Trophoblast cell (in vitro differentiated cells and primary cell): ENCODE measurements at regions not wholly inside any gene's neighbourhood (a gene's known extent, or its start where the extent isn't known, plus 50 kb on each side); places are given as distances from the start of the nearest gene placed in this dataset.
A peak's percentile ranks its signal among the peaks of the same experiment; 100 is the strongest.

Experiments
- DNase-seq, 2 donors: peaks; one replicate each; pipeline ENCODE4 v3.0.0-alpha.2; 2016
- H2AFZ ChIP-seq: 2 replicates; pipeline ENCODE4 v1.6.1; 2013; ENCODE audit warnings: low read length, moderate library complexity, mild to moderate bottlenecking; ENCODE audit not compliant: insufficient read depth, poor library complexity
- H2AK5ac ChIP-seq: 2 replicates; pipeline ENCODE4 v1.6.1; 2013; ENCODE audit warnings: mild to moderate bottlenecking, low read length
- H2BK120ac ChIP-seq: 2 replicates; pipeline ENCODE4 v1.6.1; 2013; ENCODE audit warnings: low read length, mild to moderate bottlenecking, moderate library complexity; ENCODE audit not compliant: insufficient read depth, poor library complexity
- H2BK12ac ChIP-seq: 2 replicates; pipeline ENCODE4 v1.6.1; 2013; ENCODE audit warnings: mild to moderate bottlenecking, low read length, moderate library complexity
- H2BK5ac ChIP-seq: 2 replicates; pipeline ENCODE4 v1.6.1; 2013; ENCODE audit warnings: low read length, low read depth, moderate library complexity, mild to moderate bottlenecking; ENCODE audit not compliant: poor library complexity
- H3K14ac ChIP-seq: 2 replicates; pipeline ENCODE4 v1.6.1; 2013; ENCODE audit warnings: mild to moderate bottlenecking, low read length
- H3K18ac ChIP-seq: 2 replicates; pipeline ENCODE4 v1.6.1; 2013; ENCODE audit warnings: mild to moderate bottlenecking, low read length
- H3K23ac ChIP-seq: 2 replicates; pipeline ENCODE4 v1.6.1; 2013; ENCODE audit warnings: low read length
- H3K27ac ChIP-seq: 2 replicates; pipeline ENCODE4 v1.5.1; 2013; ENCODE audit warnings: low read depth, mild to moderate bottlenecking, inconsistent platforms, low read length, moderate library complexity
- H3K27me3 ChIP-seq: 2 replicates; pipeline ENCODE4 v1.6.1; 2013; ENCODE audit warnings: inconsistent platforms, mild to moderate bottlenecking, low read length, moderate library complexity; ENCODE audit not compliant: insufficient read depth
- H3K36me3 ChIP-seq, 2 experiments: 1 replicate in 1 of 2; 2 replicates in 1 of 2; pipeline ENCODE4 v1.6.1; 2013; ENCODE audit warnings: low read length in 2 of 2, mild to moderate bottlenecking in 2 of 2, moderate library complexity in 1 of 2; ENCODE audit not compliant: insufficient read depth in 2 of 2, control insufficient read depth in 1 of 2
- H3K4ac ChIP-seq: 2 replicates; pipeline ENCODE4 v1.6.1; 2013; ENCODE audit warnings: low read depth, mild to moderate bottlenecking, low read length, moderate library complexity
- H3K4me1 ChIP-seq, 2 experiments: 1 replicate in 1 of 2; 2 replicates in 1 of 2; pipeline ENCODE4 v1.6.1; 2013; ENCODE audit warnings: low read length in 2 of 2, mild to moderate bottlenecking in 2 of 2, moderate library complexity in 1 of 2; ENCODE audit not compliant: insufficient read depth in 2 of 2, control insufficient read depth in 1 of 2
- H3K4me2 ChIP-seq: 2 replicates; pipeline ENCODE4 v1.6.1; 2013; ENCODE audit warnings: inconsistent platforms, mild to moderate bottlenecking, low read length, moderate library complexity
- H3K4me3 ChIP-seq: 2 replicates; pipeline ENCODE4 v1.5.1; 2013; ENCODE audit warnings: mild to moderate bottlenecking, low read depth, low read length, inconsistent platforms
- H3K79me1 ChIP-seq: one replicate; pipeline ENCODE4 v1.6.1; 2013; ENCODE audit warnings: low read length
- H3K79me2 ChIP-seq: 2 replicates; pipeline ENCODE4 v1.6.1; 2013; ENCODE audit warnings: low read length, mild to moderate bottlenecking; ENCODE audit not compliant: control insufficient read depth, insufficient read depth, poor library complexity
- H3K9ac ChIP-seq: 2 replicates; pipeline ENCODE4 v1.6.1; 2013; ENCODE audit warnings: mild to moderate bottlenecking, low read length
- H3K9me3 ChIP-seq: 2 replicates; pipeline ENCODE4 v1.6.1; 2013; ENCODE audit warnings: low read depth, mild to moderate bottlenecking, control low read depth, inconsistent platforms, low read length; ENCODE audit not compliant: insufficient read depth
- H4K12ac ChIP-seq: 2 replicates; pipeline ENCODE4 v1.6.1; 2013; ENCODE audit warnings: low read depth, mild to moderate bottlenecking, low read length, moderate library complexity
- H4K8ac ChIP-seq: 2 replicates; pipeline ENCODE4 v1.6.1; 2013; ENCODE audit warnings: low read depth, mild to moderate bottlenecking, low read length, moderate library complexity
- H4K91ac ChIP-seq: one replicate; pipeline ENCODE4 v1.6.1; 2013; ENCODE audit warnings: low read depth, mild to moderate bottlenecking, low read length, moderate library complexity
- WGBS: extraction: QIAGEN DNeasy Blood & Tissue Kit; methylation state at CpG from one replicate; pipeline ENCODE4 v1.1.7; 2013; ENCODE audit warnings: missing lambda C conversion rate; ENCODE audit not compliant: insufficient read length, insufficient coverage; ENCODE audit errors: extremely low coverage; 5-methylcytosine and 5-hydroxymethylcytosine counted together

DNA sequence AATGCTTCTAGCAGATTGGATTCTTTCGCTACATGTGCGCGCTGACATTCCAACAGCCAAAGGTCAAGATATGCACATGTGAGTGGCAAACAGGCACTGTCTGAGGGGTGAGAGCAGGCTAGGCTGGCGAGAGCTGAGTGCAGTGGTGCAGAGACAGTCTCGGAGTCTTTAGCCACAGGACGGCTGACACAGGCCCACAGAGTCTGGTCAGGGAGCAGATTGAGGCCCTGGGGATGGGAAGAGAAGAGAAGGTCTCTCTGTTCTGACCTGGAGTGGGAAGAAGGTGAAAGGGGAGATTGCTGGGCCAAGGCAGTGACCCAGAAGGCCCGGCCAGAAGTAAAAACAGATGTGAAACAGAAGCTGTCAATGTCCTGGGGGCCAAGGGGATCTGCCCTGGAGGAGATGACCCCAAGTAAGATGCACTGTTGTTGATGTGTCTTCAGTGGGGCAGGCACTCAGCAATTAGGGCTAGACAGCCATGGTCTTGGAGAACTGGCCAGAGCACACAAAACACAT lies 197.8 kb downstream of the ETS1 start:
- no peaks in the 10 kb centered on the region for H3K9me3 ChIP-seq
- no peak overlapping the region for H3K4ac ChIP-seq
- peak overlapping the region; percentile 97 for H3K27ac ChIP-seq
- no peak overlapping the region for H3K14ac ChIP-seq
- peak overlapping the region; percentile 49 for H2BK120ac ChIP-seq
- H2AK5ac ChIP-seq = no peak overlapping the region
- H3K4me3 ChIP-seq = no peak overlapping the region
- H3K27me3 ChIP-seq = no peaks in the 10 kb centered on the region
- H2BK12ac ChIP-seq = no peak overlapping the region
- H4K8ac ChIP-seq = no peak overlapping the region
- no peak overlapping the region for H2AFZ ChIP-seq
- no peak for DNase-seq
- peaks cover 3% of the 10 kb centered on the region for H3K79me2 ChIP-seq
- no peaks in the 10 kb centered on the region for H3K36me3 ChIP-seq
- peaks cover 15 to 25% of the 10 kb centered on the region in 2 experiments for H3K4me1 ChIP-seq
- H3K79me1 ChIP-seq = peaks cover 49% of the 10 kb centered on the region
- no peak overlapping the region for H3K9ac ChIP-seq
- WGBS = no CpG with 5 or more reads among the region's 7 CpGs
- H2BK5ac ChIP-seq = peak overlapping the region; percentile 96
- peak overlapping the region; percentile 80 for H4K91ac ChIP-seq
- no peak overlapping the region for H3K4me2 ChIP-seq
- no peak overlapping the region for H4K12ac ChIP-seq
- no peak overlapping the region for H3K23ac ChIP-seq
- H3K18ac ChIP-seq = no peak overlapping the region

DNA sequence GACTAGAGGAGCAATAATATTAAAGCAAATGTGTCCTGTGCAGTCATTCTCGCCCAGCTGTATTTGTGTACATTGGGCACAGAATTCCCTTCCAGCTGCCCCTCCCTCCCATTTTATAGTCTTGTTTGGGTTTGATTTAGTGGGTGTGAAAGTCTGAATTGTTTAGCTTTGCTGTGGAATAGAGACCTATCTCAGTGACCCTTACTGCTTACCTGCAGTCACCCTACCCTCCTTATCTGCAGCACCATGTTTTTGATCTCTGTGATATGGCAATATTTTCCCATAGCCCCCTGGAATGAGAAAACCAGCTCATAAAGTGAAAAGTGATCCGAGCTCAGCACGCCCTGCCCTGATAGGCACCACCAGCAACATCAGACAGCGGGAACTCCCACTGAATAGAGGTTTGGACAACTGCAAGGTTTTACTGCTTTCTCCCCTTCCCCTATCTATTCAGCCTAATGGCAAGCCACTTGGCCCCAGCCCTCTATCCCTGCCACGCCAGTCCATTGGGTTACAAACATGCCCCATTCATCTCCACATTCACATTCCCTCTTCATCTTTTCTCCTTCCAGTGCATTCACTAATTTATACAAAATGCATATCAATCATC lies 199.0 kb downstream of the ETS1 start:
- H3K36me3 ChIP-seq = no peaks in the 10 kb centered on the region
- peak overlapping the region; percentile 76 for H4K8ac ChIP-seq
- no CpG with 5 or more reads among the region's 5 CpGs for WGBS

DNA sequence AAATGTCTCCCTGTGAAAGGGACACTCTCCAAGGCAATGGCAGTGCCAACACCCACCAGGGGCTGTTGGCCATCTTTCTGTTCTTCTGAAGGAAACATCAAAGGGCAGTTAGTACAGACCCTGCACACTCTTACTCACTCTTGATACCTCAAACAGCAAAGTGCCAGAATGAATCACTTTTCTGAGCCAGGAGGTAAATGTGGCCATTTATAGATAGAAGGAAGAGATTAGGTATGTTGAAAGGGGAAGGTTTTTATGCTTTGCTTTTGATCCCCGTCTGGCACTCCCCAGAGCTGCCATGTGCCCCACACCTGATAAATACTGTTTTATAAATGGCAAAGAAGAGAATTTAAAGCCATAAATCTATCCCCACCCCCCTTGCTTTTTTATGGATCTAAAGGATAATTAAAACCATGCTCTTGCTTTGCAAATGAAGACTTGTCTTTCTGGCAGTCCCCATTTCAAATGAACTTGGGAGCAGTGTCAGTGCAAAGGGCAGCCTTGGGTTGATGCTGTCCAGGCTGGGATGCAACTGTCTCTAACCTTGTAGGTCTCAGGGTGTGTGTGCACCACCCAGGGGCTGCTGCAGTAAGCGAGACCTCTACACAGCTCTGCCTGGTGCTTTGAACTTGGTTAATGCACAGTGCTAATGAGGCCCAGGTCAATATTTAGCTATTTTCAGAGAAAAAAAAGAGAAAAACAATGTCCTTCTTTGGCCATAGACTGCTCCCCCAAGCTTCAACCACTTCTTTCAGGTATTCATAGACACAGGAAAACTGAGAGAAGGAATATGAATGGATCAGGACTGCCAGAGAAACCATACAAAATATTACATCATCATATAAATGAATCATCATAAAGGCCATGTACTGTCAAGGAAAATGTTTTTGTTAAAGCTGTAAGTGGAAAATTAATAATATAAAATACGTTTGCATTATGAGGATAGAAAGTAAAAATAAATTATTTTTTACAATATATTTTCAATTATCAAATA lies 207.5 kb downstream of the ETS1 start:
- Histone ChIP-seq H3K4me3 (no peak overlapping the region), H4K8ac (no peak overlapping the region), H2BK5ac (no peak overlapping the region), H3K27ac (peak overlapping the region; percentile 35), H3K14ac (no peak overlapping the region), H3K4me1 (peaks cover 0 to 2% of the 10 kb centered on the region in 2 experiments), H3K79me1 (peaks cover 7% of the 10 kb centered on the region), H3K4ac (no peak overlapping the region), H3K9me3 (no peaks in the 10 kb centered on the region), H2AK5ac (no peak overlapping the region), H3K36me3 (no peaks in the 10 kb centered on the region), H3K79me2 (no peaks in the 10 kb centered on the region), H3K27me3 (no peaks in the 10 kb centered on the region), H3K4me2 (no peak overlapping the region), H2AFZ (no peak overlapping the region), H3K18ac (no peak overlapping the region), H4K12ac (no peak overlapping the region), H3K9ac (no peak overlapping the region), H4K91ac (no peak overlapping the region), H2BK120ac (no peak overlapping the region), H3K23ac (no peak overlapping the region), H2BK12ac (no peak overlapping the region)
- DNase-seq = no peak
- WGBS = no CpG with 5 or more reads among the region's 3 CpGs

More for the DNA sequence above, 199.0 kb downstream of the ETS1 start:
- Histone ChIP-seq H3K4me1 (peaks cover 15 to 21% of the 10 kb centered on the region in 2 experiments), H3K18ac (peak overlapping the region; percentile 78), H3K79me1 (peaks cover 44% of the 10 kb centered on the region), H3K4ac (peak overlapping the region; percentile 41), H3K27ac (peak overlapping the region; percentile 97), H3K23ac (no peak overlapping the region), H3K4me3 (no peak overlapping the region), H4K12ac (no peak overlapping the region), H3K4me2 (no peak overlapping the region), H3K9me3 (no peaks in the 10 kb centered on the region), H4K91ac (peak overlapping the region; percentile 98), H3K14ac (peak overlapping the region; percentile 74), H2AK5ac (peak overlapping the region; percentile 92), H2BK12ac (peak overlapping the region; percentile 98), H2AFZ (no peak overlapping the region), H3K9ac (no peak overlapping the region), H2BK120ac (peak overlapping the region; percentile 90), H3K79me2 (peaks cover 3% of the 10 kb centered on the region), H2BK5ac (peak overlapping the region; percentile 92), H3K27me3 (no peaks in the 10 kb centered on the region)
- DNase-seq = no peak

DNA sequence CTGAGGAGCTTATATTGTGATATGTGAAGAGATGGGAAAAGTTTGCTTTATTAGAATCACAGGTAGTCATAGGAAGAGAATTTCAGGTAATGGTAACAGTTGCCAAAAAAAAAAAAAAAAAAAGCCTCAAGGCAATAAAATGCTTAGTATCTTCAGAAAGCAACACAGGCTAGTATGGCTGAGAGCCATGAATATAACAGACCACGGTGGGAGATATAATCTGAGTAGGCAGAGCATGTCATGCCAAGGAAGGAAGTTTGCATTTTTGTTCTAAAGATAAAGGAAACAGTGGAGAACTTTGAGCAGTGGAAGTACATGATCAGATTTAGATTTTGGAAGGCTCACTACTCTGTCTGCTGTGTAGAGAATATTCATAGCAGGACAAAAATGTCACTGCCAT lies 211.4 kb downstream of the ETS1 start:
- Histone ChIP-seq H3K23ac (no peak overlapping the region), H3K4me1 (peaks cover 0 to 2% of the 10 kb centered on the region in 2 experiments), H2AFZ (no peak overlapping the region), H2BK120ac (no peak overlapping the region), H3K18ac (no peak overlapping the region), H3K4ac (no peak overlapping the region), H3K79me1 (peaks cover 7% of the 10 kb centered on the region), H4K91ac (no peak overlapping the region), H3K4me2 (no peak overlapping the region), H3K9ac (no peak overlapping the region), H4K8ac (no peak overlapping the region), H3K27me3 (no peaks in the 10 kb centered on the region), H3K14ac (no peak overlapping the region), H3K4me3 (no peak overlapping the region), H4K12ac (no peak overlapping the region), H3K9me3 (no peaks in the 10 kb centered on the region), H3K36me3 (no peaks in the 10 kb centered on the region), H2AK5ac (no peak overlapping the region), H3K79me2 (no peaks in the 10 kb centered on the region), H3K27ac (no peak overlapping the region), H2BK12ac (no peak overlapping the region), H2BK5ac (no peak overlapping the region)
- DNase-seq = peak in 1 of 2 donors; percentile 29
- WGBS = no CpG with 5 or more reads among the region's 1 CpG
